Renal cortical epithelial cell (primary cell): ENCODE measurements at regions not wholly inside any gene's neighbourhood (a gene's known extent, or its start where the extent isn't known, plus 50 kb on each side); places are given as distances from the start of the nearest gene placed in this dataset.
A peak's percentile ranks its signal among the peaks of the same experiment; 100 is the strongest.
"Not testable (repeated sequence)": the region's sequence is repeated elsewhere in the genome, so short reads cannot be mapped to it uniquely, and the experiment has no call there.

Source experiments
- DNase-seq: peaks from one replicate; pipeline ENCODE4 v3.0.0-alpha.2; 2011; ENCODE audit warnings: low read depth

GRCh38 chr12:58069268-58069963 lies 128.0 kb downstream of the ATP23 start:
- DNase-seq: peak; percentile 42

- DNase-seq: no peak
Measured at GRCh38 chr12:58071994-58072393, 130.6 kb downstream of the ATP23 start.

- no peak for DNase-seq
Measured at GRCh38 chr12:58074259-58074658, 132.9 kb downstream of the ATP23 start.

GRCh38 chr12:58079806-58080205 lies 138.4 kb downstream of the ATP23 start:
- no peak for DNase-seq

- no peak for DNase-seq
Measured at GRCh38 chr12:58081488-58081887, 140.1 kb downstream of the ATP23 start.

- no peak for DNase-seq
Measured at GRCh38 chr12:58082996-58083395, 141.6 kb downstream of the ATP23 start.

- no peak for DNase-seq
Measured at GRCh38 chr12:58086006-58086405, 144.6 kb downstream of the ATP23 start.

- DNase-seq: no peak
Measured at GRCh38 chr12:58086930-58087329, 145.6 kb downstream of the ATP23 start.

GRCh38 chr12:58087423-58088127 lies 146.2 kb downstream of the ATP23 start:
- no peak for DNase-seq

- no peak for DNase-seq
Measured at GRCh38 chr12:58089588-58089987, 148.2 kb downstream of the ATP23 start.

- no peak for DNase-seq
Measured at GRCh38 chr12:58090685-58091084, 149.3 kb downstream of the ATP23 start.

- no peak for DNase-seq
Measured at GRCh38 chr12:58095002-58095401, 153.6 kb downstream of the ATP23 start.

GRCh38 chr12:58097741-58098140 lies 156.4 kb downstream of the ATP23 start:
- no peak for DNase-seq

GRCh38 chr12:58099476-58099875 lies 158.1 kb downstream of the ATP23 start:
- no peak for DNase-seq

GRCh38 chr12:58104351-58104755 lies 163.0 kb downstream of the ATP23 start:
- DNase-seq: no peak

- DNase-seq: peak; percentile 11
Measured at GRCh38 chr12:58105225-58106119, 164.1 kb downstream of the ATP23 start.

GRCh38 chr12:58106195-58106594 lies 164.8 kb downstream of the ATP23 start:
- no peak for DNase-seq

GRCh38 chr12:58117201-58117600 lies 175.8 kb downstream of the ATP23 start:
- DNase-seq: no peak

GRCh38 chr12:58117667-58118066 lies 176.3 kb downstream of the ATP23 start:
- DNase-seq: no peak

- not testable (repeated sequence) for DNase-seq
Measured at GRCh38 chr12:58125761-58126160, 184.4 kb downstream of the ATP23 start.

GRCh38 chr12:58131986-58132755 lies 190.8 kb downstream of the ATP23 start:
- DNase-seq: no peak

GRCh38 chr12:58138424-58138823 lies 197.1 kb downstream of the ATP23 start:
- no peak for DNase-seq
